ENCODE measurements at regions not wholly inside any gene's neighbourhood (a gene's known extent, or its start where the extent isn't known, plus 50 kb on each side); places are given as distances from the start of the nearest gene placed in this dataset.

DNA sequence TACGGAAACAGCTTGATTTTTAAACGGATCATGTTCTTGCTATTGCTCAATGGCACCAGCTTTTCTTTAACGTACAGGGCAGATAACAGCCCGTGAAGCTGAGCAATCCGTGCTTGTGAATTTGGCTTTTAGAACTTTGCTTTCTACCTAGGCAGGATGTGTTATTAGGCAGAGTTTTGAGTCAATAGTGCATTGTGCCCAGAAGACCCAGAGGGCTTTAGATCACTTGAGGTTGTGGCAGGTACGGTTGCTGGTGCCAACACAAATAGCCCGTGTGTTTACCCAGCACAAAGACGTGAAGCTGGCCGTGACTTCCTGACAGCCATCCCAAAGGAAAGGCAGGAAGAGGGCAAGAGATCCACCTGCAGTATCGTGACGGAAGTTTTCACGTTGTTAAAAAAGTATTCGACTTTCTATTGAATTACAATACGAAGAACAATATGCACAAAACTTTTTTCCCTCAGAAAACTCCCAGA, 117.4 kb upstream of the FRMD1 start:
- TF ChIP-seq, protein P1, sequence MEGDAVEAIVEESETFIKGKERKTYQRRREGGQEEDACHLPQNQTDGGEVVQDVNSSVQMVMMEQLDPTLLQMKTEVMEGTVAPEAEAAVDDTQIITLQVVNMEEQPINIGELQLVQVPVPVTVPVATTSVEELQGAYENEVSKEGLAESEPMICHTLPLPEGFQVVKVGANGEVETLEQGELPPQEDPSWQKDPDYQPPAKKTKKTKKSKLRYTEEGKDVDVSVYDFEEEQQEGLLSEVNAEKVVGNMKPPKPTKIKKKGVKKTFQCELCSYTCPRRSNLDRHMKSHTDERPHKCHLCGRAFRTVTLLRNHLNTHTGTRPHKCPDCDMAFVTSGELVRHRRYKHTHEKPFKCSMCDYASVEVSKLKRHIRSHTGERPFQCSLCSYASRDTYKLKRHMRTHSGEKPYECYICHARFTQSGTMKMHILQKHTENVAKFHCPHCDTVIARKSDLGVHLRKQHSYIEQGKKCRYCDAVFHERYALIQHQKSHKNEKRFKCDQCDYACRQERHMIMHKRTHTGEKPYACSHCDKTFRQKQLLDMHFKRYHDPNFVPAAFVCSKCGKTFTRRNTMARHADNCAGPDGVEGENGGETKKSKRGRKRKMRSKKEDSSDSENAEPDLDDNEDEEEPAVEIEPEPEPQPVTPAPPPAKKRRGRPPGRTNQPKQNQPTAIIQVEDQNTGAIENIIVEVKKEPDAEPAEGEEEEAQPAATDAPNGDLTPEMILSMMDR (IDR thresholded peaks at IDR 0.05) = no peak
- no peak for TF ChIP-seq EP300 (IDR thresholded peaks at IDR 0.05)
